Epithelial cell of esophagus (primary cell): ENCODE measurements at regions not wholly inside any gene's neighbourhood (a gene's known extent, or its start where the extent isn't known, plus 50 kb on each side); places are given as distances from the start of the nearest gene placed in this dataset.

Experiments
- DNase-seq: peaks from one replicate; pipeline ENCODE4 v3.0.0; 2010; ENCODE audit warnings: low read depth
- H3K4me3 ChIP-seq: 2 replicates; pipeline ENCODE4 v1.5.1; 2011; ENCODE audit warnings: mild to moderate bottlenecking, low read length, control low read depth
- CTCF ChIP-seq: IDR thresholded peaks from 2 replicates; pipeline ENCODE4 v1.5.1; 2011; ENCODE audit warnings: low read depth, mild to moderate bottlenecking, low read length, control low read depth, inconsistent platforms; ENCODE audit not compliant: insufficient read depth; ENCODE audit errors: missing control alignments

GRCh38 chr20:59512651-59513050 is 91.7 kb upstream of the PHACTR3 start:
- H3K4me3 ChIP-seq = no peak overlapping the region
- TF ChIP-seq CTCF = no peak
- no peak for DNase-seq

GRCh38 chr20:59514554-59514953 is 89.8 kb upstream of the PHACTR3 start:
- no peak overlapping the region for H3K4me3 ChIP-seq
- no peak for TF ChIP-seq CTCF
- DNase-seq = no peak

GRCh38 chr20:59515013-59515905 is 89.1 kb upstream of the PHACTR3 start:
- peak; percentile 68 for TF ChIP-seq CTCF
- DNase-seq = peak; percentile 46
- no peak overlapping the region for H3K4me3 ChIP-seq

- DNase-seq = no peak
- no peak for TF ChIP-seq CTCF
- no peak overlapping the region for H3K4me3 ChIP-seq
Measured at GRCh38 chr20:59515906-59516209, 88.5 kb upstream of the PHACTR3 start.

GRCh38 chr20:59518881-59519706 is 85.2 kb upstream of the PHACTR3 start:
- no peak overlapping the region for H3K4me3 ChIP-seq
- TF ChIP-seq CTCF = peak; percentile 87
- DNase-seq = peak; percentile 61

- H3K4me3 ChIP-seq = no peak overlapping the region
- no peak for TF ChIP-seq CTCF
- no peak for DNase-seq
Measured at GRCh38 chr20:59519707-59520014, 84.7 kb upstream of the PHACTR3 start.

DNA sequence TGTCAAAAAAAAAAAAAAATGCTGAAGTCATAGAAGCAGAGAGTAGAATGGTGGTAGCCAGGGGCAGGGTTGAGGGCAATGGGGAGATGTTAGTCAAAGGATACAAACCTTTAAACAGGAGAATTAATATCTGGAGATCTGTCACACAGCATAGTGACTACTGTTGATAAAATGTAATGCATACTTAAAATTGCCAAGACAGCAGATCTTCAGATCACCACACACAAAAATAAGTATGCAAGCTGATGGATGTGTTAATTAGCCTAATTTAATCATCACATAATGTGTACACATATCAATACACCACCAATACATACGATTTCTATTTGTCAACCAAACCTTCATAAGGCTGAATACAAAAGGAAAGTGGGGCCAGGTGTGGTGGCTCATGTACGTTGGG is 83.5 kb upstream of the PHACTR3 start:
- DNase-seq = no peak
- TF ChIP-seq CTCF = no peak
- no peak overlapping the region for H3K4me3 ChIP-seq
